Muscle of back (tissue), 3 donors: ENCODE measurements at regions not wholly inside any gene's neighbourhood (a gene's known extent, or its start where the extent isn't known, plus 50 kb on each side); places are given as distances from the start of the nearest gene placed in this dataset.
"Not testable (repeated sequence)": the region's sequence is repeated elsewhere in the genome, so short reads cannot be mapped to it uniquely, and the experiment has no call there.

Experiments
- DNase-seq, 3 donors: peaks; one replicate each; pipeline versions ENCODE4 v3.0.0 to v3.0.0-alpha.2; 2013

DNA sequence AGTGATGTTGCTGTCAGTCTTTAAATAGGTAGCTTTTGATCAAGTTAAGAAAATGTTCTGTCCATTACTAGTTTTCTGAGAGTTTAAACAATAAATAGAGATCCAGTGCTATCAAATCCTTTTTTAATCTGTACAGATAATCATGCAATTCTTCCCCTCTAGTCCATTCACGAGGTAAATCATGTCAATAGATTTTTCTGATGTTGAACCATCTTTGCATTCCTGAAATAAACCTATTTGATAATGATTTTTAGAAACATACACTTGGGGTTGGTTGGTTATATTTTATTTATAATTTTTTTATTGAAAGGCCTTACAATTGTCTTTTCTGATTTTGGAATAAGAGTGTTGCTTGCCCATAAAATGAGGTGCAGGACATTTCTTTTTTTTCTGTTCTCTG is 95.0 kb downstream of the FAM53A start:
- DNase-seq: no peak

DNA sequence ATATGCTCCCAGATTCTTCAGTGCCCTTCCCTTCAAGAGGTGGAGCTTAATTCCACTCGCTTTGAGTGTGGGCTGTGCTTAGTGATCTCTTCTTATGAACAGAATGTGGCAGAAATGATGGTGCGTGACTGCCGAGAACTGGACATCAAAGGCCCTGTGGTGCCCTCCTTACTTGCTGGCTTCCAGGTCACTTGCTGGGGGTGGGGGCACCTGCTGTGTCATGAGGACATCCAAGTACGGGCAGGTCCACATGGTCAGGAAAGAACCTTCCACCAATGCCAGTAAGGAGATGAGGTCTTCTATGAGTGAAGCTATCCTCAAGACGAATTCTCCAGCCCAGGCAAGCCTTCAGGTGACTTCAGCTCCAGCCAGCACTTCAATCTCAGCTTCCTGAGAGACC is 95.8 kb downstream of the FAM53A start:
- DNase-seq: no peak

DNA sequence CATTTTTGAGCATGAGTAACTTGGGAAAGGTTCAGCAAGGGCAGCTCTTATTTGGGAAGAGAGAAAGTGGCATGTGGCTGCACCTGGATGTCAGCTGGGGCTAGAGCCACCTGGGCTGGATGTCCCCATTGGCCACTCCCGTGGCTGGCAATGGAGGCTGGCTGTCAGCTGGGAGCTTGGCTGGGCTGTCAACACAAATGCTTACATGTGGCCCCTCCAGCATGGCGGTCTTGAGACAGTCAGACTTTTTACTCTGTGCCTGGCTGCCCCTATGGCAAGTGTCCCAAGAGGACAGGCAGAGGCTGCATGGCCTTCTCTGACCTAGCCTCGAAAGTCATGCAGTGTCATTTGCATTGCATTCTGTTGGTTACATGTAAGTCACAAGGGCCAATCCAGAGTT is 99.6 kb downstream of the FAM53A start:
- no peak for DNase-seq

DNA sequence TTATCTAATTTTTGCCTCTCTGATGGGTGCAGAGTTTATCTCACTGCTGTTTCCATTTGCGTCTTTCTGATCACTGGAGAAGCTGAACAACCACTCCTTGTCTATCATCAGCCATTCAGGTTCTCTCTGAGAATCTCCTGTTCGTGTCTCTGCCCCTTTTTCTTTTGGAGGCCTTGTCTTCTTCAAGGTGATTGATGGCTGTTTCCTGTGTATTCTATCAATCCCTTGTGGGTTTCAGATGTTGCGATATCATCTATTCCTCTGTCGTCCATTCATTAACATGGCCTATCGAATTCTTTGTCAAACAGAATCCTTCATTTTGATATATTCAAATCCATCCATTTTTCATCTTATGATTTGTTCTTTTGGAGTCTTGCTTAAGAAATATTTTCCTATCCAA is 100.3 kb downstream of the FAM53A start:
- no peak for DNase-seq

DNA sequence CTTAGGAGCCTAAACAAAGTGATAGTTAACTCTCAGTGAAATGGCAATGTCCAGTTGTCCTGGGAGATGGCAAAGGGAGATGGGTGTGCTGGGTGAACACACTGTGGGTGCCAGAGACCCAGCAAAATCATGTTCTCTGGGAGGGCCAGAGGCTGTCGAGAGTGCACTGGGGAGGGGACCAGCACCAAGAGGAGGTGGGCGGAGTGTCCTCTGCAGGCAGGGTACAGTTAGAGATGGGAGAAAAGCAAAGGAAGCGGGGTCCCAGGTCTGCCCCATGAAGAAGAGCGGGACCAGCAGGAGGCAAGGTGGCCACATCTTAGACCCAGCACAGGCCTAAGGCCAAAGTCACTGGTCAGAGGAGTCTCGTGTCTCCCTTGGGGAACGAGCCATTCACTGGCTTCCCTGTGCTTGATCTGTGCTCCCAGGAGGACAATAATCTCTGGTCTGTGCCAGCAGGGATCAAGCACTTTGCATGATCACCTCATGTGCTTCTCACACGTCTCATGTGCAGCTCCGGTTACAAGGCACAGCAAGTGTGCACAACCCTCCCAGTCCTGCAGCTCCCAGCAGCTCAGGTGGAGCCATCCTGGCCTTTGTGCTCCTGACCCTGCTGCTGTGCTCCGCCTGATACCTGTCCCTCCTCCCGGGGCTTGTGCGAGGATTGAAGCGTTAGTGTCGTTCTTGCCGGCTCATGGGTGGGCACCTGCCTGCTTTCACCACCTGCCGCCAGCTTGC is 100.9 kb downstream of the FAM53A start:
- no peak for DNase-seq

DNA sequence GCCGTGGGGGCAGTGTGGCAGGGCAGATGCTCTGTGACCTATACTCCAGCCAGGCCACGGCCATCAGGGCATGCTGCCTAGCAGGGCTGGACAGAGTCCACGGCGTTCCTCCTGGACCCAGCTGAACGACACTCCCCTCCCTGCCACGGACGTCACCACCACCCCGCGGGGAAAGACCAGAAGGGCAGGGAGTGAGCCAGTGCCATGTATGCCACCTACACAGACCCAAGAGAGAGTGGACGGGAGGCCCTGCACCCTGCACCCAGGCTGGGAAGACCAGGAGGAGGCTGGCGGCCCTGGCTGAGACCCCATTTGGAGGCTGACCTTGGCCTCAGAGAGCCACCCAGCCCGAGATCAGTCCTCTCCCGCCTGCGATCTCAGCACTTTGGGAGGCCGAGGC is 101.9 kb downstream of the FAM53A start:
- no peak for DNase-seq

DNA sequence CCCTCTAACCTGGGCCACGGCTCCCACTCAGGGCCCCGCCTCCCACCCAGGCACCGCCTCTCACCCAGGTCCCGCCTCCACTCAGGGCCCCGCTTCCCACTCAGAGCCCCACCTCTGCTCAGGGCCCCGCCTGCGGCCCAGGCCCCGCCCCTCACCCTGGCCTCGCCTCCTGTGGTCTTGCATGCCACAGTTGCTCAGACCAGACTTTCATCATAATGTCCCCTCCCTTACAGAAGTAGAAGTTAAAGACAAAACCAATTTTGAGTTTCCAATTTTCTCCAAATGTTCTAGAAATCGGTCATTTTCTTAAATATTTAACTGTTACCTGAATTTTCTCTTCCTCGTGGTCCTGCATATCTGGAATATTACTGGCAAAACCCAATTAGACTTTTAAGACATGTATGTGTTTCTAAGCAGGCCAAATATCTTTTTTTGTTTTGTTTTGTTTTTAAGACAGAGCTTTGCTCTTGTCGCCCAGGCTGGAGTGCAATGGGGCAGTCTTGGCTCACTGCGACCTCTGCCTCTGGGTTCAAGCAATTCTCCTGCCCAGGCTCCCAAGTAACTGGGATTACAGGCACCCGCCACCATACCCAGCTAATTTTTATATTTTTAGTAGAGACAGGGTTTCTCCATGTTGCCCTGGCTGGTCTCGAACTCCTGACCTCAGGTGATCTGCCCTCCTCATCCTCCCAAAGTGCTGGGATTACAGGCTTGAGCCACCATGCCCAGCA is 102.8 kb downstream of the FAM53A start:
- DNase-seq: peak; percentile 44 to 69 (median 59)

DNA sequence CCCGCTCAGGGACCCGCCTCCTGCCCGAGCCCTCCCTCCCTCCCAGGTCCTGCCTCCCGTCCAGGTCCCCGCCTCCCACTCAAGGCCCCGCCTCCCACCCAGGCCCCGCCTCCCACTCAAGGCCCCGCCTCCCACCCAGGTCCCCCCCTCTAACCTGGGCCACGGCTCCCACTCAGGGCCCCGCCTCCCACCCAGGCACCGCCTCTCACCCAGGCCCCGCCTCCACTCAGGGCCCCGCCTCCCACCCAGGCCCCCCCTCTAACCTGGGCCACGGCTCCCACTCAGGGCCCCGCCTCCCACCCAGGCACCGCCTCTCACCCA is 103.5 kb downstream of the FAM53A start:
- not testable (repeated sequence) for DNase-seq

DNA sequence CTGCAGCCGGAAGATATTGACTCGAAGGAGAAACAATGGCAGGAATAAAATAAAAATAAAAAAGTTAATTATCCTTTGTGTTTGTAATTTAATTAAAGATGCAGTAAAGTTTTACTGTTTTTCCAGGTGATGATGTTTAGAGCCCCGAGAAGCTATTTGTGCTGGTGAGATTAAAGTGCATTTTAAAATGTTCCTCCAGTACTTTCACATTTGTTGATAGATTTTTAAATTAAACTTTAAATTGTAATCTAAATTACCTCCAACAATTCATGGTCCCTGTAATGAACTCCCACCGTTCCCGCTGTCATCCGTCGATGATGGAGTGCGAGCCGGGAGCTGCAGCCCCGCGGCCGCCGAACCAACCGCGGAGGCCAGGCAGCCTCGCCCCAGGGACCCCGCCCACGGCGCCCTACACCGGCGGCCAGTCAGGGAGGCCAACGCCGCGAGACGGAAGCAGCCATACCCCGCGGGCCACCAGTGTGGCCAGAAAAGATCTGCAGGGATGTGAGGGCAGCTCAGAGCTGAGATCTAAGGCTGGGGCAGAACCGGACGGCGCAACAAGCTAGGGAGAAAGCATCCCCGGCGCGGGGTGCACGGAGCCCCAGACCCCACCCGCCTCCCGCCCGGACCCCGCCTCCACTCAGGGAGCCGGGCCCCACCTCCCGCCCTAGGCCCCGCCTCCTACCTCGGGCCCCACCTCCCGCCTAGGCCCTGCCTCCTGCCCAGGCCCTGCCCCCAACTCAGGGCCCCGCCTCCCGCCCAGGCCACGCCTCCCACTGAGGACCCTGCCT is 104.0 kb downstream of the FAM53A start:
- DNase-seq: peak; percentile 54 to 66 (median 60)

DNA sequence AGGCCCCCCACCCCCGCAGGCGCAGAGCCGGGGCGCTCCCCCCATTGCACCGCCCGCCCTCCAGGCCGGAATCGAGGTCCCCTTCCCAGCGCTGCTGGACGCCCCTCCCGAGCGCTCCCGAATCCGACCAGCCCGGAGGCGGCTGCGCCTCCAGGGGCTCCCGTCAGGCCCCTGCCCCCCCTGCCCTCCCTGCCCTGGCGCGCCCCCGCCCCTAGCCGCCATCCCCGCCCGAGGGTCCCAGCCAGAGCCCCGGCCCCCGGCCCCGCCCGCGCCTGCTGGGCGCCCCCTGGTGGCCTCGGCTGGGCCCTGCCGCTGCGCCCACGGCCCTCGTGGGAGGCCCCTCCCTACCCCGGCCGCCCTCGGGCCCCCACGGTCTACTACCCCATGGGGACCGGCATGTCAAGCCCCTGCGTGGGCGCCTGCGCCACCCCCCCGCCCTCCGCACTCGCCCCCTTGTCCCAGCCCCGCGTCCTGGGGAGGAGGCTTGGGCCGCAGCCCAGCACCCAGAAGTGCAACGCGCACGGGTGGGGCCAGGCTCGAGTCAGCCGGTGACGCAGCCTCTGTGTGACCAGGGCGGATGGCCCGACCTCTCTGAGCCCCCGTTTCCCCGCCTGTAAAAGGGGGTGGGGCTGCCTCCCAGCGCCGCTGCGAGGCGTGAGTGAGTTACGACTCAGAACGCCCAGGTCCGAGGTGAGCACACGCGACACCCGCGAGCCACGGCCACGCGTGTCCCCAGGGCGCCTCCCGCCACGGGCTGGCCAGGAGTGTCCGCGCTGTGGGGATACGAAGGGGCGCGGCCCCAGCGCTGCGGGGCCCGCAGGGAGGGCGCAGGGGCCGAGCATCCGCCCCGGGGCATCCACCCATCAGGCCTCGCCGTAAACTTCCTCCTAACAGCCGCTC is 104.9 kb downstream of the FAM53A start:
- peak; percentile 31 to 75 (median 55) for DNase-seq

DNA sequence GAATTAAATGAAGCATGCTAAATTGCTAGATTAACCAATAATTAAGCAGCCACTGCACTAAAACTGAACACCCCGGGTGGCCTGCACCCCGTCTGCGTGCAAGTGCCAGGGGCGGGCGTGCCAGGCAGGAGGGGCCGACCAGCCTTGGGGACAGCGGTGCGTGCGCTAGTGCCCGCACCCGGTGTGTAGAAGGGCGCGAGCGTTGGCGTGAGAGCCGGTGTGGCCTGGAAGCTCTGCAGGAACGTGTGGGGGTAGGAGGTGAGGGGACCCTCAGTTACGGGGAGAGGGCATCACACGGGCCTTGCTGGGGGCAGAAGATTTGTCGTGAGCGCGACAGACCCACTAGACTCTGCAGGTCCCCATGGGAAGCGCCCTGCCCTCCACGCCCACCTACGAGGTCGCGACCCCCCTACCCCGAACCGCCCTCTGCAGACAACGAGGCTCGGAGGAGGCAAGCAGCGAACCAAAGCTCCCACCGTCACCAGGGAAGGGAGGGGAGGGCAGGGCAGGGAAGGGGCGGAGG is 105.8 kb downstream of the FAM53A start:
- no peak for DNase-seq

DNA sequence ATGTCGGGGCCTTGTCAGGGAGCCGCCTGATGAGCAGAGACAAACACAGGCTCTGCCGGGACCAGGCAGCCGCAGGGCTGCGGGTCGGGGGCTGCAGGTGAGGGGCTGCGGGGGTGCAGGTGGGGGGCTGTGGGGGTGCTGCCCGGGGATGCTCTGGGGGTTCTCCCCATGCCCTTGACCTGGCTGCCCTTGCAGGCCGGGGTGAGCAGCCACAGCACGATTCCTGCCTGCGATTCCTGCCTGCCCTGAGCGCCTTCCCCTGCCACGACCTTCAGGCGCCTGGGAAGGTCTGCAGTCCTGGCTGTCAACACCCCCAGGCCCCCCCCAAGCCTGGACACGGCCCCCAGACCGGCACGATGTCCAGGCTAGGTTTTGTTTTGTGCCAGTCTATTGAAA is 106.3 kb downstream of the FAM53A start:
- no peak for DNase-seq

DNA sequence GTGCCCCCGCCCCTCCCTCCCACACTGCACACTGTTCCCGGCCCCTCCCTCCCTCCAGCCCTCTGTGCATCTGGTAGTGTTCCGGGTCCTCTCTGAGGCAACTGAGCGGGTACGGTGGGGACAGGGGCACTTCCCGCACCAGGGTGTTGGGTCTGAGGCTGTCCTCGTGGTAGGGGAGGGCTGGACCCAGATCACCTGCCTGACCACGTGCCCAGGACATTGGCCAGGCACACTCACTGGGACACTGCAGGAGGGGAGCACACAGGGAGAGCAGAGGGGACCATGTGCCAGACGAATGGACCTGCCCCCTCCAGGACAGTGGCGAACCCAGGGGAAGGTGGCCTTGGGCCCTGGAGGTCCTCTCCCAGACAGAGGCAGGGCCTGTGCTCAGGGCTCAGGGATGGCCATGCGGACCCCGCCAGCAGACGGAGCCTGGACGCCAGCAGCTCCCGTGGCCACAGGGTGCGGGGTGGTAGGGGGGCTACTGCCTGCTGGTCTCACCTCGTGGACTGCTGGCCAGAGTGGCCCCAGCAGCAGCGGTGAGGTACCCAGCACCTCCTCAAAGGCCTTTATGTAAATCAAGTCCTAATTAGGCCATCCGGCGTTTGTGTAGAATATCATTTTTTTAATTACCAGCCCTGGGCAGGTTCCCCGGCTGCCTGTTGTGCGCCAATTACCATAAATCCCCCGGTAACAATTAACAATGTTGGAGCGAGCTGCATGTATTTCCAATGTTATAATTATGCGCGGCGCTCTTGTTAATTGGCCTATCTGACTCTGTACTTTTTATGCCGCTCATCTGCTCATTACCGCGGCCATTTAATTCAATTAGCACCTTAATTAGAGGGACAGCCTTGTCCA is 106.9 kb downstream of the FAM53A start:
- no peak for DNase-seq

DNA sequence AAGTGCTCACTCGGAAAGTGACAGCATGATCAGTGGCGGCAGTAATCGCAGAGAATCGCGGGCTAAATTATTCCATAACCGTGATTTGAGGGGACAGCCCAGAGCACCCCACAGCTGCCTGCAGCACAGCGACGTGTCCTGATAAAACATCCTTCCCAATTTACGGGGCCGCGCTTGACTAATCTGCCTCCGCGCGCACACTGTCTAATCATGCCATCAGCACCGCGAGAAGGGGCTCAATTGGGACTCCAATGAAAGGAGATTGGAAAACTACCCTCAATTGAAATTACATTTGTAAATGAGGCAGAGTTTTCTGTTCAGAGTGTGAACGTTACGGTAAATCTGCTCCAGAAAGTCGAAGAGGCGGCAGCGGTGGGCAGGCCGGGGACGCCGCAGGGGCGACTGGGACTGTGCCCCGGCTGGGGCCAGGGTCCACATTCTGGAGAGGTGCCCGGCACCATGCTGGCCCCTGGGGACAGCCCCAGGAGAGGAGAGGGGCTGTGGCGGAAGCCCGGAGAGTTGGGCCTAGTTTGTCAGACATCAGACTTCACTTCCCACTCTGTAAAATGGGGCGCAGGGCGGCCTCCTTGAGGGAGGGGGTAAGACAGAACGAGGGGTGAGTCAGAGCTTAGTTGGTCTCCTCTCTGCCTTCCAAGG is 107.7 kb downstream of the FAM53A start:
- DNase-seq: no peak

DNA sequence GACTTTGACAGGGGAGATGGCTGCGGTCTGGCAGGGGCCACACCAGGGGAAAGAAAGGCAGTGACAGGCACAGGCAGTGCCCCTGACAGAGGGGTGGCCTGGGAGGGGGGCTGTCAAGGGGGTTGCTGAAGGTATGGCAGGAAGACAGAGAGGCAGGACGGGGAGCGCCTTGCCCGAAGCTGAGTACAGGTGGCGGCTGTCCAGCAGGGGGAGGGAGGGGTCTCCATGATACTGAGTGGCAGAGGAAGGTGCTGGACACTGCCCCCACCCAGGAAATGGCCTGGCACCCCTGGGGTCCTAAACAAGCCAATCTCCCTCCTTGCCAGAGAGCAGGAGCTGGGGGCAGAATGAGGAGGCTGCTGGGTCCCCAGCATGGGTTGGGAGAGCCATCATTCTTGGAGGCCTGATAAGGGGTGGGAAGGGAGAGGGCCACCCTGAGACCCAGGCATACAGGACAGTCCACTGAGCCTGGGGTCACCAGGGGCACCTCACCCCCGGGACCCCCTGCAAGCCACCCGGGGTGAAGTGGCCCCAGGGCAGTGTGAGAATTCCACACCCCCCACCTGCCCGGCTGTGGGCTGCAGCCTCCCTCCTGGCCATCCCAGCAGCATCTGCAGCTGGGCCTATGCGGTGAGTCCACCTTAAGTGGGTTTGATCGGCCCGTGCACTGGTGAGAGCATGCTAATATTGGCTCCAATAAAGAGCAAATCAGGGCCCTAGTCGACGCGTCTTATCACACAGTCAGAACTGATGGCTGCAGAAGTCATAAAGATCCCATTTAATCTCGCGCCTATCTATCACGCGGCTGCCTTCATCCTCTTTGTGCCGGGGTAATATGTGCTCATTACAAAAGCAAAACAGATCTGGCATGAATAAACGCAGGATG is 108.5 kb downstream of the FAM53A start:
- no peak for DNase-seq

DNA sequence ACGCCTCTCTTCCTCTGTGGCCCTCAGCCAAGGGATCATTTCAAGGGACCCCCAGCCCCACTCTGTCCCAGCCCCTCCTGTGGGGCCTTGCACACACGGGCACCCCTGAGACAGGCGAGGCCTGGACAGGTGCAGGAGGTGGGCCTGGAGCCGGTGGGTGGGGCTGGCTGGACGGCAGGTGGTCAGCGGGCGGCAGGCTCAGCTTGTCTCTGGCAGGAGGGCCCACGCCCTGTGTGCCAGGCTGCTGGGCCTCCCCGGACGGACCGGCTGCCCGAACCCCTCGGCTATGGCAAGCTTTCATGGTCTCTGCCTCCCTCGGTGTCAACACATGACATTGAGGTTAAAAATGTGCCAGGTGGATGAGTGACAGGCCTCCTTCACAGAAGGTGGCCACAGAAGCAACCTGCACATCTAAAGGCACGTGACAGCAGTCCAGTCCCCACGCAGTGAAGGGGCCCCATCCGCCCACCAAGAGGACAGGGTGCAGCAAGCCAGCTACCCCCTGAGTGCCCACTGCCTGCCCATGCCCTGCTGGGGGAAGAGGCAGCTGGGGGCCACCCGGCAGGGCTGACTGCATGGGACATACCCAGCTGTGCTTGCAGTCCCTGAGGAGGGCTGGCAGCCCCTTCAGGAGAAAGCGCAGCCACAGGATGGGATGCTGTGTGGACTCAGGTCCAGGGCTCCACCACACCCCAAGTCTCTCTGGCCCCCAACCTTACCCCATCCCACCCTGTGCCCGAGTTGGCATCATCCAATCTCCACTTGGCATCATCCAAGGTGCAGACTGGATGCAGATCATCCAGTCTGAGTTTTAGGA is 109.3 kb downstream of the FAM53A start:
- DNase-seq: no peak

DNA sequence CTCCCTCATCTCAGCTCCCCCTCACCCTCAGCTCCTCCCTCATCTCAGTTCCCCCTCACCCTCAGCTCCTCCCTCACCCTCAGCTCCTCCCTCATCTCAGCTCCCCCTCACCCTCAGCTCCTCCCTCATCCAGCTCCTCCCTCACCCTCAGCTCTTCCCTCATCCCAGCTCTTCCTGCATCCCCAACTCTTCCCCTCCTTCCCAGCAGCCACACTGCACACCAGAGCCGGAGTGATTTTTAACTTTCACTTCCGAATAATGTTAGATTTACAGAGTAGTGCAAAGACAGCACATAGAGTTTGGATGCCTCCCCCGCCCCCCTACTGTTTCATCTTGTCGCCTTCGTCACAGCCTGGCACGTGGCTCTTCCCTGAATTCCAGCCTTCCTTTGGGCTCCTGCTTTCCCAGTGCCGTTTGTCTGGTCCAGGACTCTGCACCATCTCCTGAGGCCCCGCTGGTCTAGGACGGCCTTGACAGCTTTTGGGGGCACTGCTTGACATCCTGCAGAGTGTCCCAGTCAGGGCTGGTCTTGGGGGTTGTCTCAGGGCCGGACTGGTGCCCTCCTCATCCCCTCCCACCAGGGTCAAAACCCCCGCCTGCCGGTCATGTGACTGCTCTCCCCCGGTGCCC is 110.2 kb downstream of the FAM53A start:
- no peak for DNase-seq
